ENCODE measurements at regions not wholly inside any gene's neighbourhood (a gene's known extent, or its start where the extent isn't known, plus 50 kb on each side); places are given as distances from the start of the nearest gene placed in this dataset.

DNA sequence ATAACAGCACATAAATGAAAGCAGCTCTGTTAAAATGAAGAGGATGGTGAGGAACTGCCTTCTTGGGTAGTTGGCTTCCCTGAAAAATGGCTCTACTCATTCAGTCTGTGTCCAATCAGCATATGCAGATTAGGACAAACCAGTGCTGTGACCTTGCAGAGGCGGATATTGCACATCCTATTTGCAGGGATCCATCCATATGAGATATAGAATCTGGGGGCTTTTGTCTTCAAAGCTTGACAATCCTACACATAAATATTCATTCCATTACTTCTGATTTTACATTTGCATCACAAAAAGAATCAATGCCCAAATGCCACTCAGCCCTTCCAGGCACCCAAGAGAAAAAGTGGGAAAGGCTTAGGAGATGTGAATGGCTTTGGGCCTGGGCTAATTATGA lies 383.7 kb downstream of the EMP1 start:
- Mint-ChIP-seq H3K27me3 (no peaks in the 10 kb centered on the region), H3K4me3 (no peak overlapping the region), H3K4me1 (no peaks in the 10 kb centered on the region), H3K27ac (no peak overlapping the region), H3K9me3 (no peaks in the 10 kb centered on the region), H3K36me3 (no peaks in the 10 kb centered on the region)
- DNase-seq = no peak
- CTCF ChIA-PET = no interaction called here

DNA sequence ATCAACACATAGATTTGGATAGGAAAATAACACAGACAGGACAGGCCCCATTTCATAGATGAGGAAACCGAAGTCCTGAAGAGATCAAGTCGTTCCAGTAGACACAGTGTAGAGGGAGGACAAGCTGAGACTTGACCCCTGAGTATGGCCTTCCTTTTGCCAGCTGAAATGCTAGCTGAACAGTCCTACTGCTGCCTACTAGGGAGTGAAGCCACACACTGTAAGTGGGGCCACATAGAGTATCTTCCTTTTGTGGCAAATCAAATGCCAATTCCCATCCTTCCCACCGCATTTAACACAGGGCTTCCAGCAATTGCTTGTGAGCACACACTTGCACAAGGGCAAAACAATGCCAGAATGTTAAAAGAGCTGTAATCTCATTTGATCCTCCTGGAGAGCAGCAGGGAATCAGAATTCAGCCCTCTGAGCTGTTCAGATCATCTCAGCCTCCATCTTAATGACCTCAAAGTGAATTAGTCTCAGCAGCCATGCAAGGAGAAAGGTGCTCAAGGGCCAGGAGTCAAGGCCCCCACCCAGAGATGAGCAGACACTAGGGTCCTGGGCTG lies 380.5 kb downstream of the EMP1 start:
- H3K9me3 Mint-ChIP-seq = no peaks in the 10 kb centered on the region
- H3K36me3 Mint-ChIP-seq = no peaks in the 10 kb centered on the region
- H3K4me3 Mint-ChIP-seq = no peak overlapping the region
- no peaks in the 10 kb centered on the region for H3K4me1 Mint-ChIP-seq
- H3K27ac Mint-ChIP-seq = no peak overlapping the region
- CTCF ChIA-PET = no interaction called here
- H3K27me3 Mint-ChIP-seq = no peaks in the 10 kb centered on the region
- DNase-seq = no peak

DNA sequence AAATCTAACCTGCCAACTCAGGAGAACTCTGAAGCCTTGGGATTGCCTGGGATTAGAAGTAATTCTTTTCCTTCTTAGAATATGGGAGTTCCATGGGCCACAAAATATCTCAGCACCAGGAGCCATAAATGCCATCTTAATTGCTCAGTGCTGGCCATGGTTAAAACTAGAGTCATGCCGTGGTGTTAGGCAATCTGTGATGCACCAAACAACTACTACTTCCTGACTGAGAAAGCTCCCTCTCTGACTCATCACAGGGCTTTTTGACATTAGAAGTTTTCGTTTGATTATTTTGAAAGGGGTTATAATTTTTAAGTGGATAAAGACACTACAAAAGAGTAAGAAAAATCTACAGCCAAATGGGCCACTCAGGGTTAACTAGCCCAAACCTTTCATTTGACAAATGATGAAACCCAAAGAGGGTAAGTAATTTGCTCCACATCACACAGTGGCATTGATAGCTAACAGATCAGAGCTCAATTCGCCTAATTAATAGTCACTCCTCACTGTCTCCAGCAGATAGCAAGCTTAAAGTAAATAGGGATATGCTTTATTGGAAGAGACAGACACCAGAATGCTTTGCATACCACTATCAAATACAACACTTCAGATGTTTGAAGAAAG lies 377.3 kb downstream of the EMP1 start:
- Mint-ChIP-seq H3K27me3 (peaks cover 3% of the 10 kb centered on the region), H3K4me1 (no peaks in the 10 kb centered on the region), H3K4me3 (no peak overlapping the region), H3K9me3 (no peaks in the 10 kb centered on the region), H3K36me3 (no peaks in the 10 kb centered on the region), H3K27ac (no peak overlapping the region)
- no peak for DNase-seq
- CTCF ChIA-PET = no interaction called here

DNA sequence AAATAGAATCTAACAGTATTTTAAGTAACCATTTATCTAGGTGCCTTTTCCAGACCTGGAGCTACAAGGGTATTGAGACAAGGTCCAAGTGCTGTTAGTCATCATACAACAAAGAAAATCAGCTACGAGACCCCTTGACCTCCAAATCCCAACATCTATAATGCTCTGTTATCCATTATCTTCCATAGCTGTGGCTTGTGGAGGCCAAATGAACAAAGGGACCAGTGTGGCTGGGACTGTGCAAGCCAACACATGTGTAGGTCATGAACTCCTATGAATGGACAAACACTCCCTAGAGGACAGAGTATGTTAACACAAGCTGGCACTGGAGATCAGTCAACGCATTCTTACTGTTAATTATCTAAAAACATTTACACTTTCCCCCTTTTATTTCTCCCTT lies 374.5 kb downstream of the EMP1 start:
- Mint-ChIP-seq H3K9me3 (no peaks in the 10 kb centered on the region), H3K4me3 (no peak overlapping the region), H3K4me1 (no peaks in the 10 kb centered on the region)

DNA sequence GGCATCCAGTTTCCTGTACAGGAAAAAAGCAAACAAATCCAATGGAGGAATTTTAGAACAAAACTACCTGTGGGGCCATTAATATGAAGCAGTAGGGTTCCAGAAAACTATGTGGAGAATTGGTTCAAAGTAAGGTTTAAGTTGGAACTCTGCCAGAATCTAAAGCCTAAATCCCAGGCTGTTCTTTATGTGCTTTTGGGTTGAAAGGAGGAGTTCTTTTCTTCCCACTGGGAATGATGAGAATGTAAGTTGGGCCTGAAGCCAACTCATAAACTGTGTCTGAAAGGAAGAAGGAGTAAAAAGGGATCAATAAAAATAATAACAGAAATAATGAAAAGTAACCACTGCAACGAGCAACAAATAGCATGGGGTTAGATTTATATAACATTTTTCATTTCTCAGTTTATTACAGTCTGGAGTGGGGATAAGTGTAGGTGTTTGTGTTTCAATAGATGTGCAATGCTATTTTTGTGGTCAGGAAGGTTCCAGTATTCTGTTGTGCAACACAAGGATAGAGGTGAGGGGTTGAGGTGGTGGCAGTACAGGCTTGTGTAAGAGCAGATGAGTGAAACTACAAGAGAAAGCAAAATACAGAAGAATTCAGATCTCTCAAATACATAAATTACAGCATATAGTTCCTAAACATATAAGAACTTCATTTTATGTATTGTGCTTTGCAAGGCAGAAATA lies 373.6 kb downstream of the EMP1 start:
- H3K27ac Mint-ChIP-seq = no peak overlapping the region

More for the DNA sequence above, 374.5 kb downstream of the EMP1 start:
- CTCF ChIA-PET = no interaction called here
- H3K27me3 Mint-ChIP-seq = peaks cover 6% of the 10 kb centered on the region
- no peak for DNase-seq
- no peaks in the 10 kb centered on the region for H3K36me3 Mint-ChIP-seq
- no peak overlapping the region for H3K27ac Mint-ChIP-seq

DNA sequence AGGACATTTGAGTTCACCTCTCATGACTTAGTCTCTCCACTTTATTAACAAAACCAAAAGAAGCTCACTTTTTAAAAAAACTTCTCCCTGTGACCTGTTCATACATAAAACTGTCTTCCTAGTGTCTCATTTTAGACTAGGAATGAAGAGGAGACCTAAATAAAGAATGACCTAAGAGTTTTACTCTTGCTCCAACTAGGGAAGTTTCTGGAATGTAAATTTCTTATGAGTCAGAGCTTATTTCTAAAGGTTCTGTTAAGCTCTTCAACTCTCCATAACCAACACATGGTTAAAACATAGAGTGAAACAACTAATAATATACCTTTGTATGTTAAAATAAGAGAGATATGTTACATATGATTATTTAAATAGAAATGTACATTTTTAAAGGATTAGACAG lies 369.8 kb downstream of the EMP1 start:
- peaks cover 6% of the 10 kb centered on the region for H3K27me3 Mint-ChIP-seq
- no peak overlapping the region for H3K4me3 Mint-ChIP-seq
- CTCF ChIA-PET = no interaction called here
- no peak overlapping the region for H3K27ac Mint-ChIP-seq
- H3K36me3 Mint-ChIP-seq = no peaks in the 10 kb centered on the region
- DNase-seq = no peak
- no peaks in the 10 kb centered on the region for H3K4me1 Mint-ChIP-seq
- peaks cover 14% of the 10 kb centered on the region for H3K9me3 Mint-ChIP-seq

More for the DNA sequence above, 373.6 kb downstream of the EMP1 start:
- CTCF ChIA-PET = no interaction called here
- Mint-ChIP-seq H3K9me3 (no peaks in the 10 kb centered on the region), H3K4me3 (no peak overlapping the region), H3K4me1 (no peaks in the 10 kb centered on the region), H3K27me3 (peaks cover 6% of the 10 kb centered on the region), H3K36me3 (no peaks in the 10 kb centered on the region)
- DNase-seq = no peak

DNA sequence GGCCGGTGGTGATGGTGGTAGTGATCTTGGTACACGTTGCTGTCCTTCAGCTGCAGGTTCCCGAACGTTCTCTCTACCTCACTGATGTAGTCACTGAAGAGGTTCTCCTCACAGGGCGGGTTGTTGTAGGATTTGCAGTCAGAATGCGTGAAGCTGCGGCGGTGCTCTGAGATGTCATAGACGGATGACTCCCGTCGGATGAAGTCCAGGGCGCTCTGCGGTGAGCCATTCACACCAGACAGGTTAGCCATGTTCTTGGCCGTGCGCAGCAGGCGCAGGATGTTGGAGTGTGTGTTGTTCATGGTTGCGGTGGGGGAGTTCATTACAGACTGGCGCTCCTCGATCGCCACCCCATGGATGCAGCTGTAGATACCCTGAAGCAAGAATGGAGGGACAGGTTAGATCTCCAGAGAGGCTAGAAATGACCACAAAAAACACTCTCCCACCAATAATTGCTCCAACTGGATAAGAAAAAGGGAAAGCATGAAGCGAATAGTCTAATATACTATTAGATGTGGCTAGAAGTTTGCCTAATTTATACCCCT lies 367.8 kb downstream of the EMP1 start:
- Mint-ChIP-seq H3K27me3 (peaks cover 3% of the 10 kb centered on the region), H3K27ac (peak overlapping the region; percentile 62), H3K4me3 (no peak overlapping the region), H3K9me3 (peaks cover 14% of the 10 kb centered on the region), H3K36me3 (no peaks in the 10 kb centered on the region), H3K4me1 (no peaks in the 10 kb centered on the region)
- no peak for DNase-seq
- CTCF ChIA-PET = interaction anchor here (0.5 kb wide), 1 partner anchor 352 kb away, joined by 4 read pairs; no protein-coding TSS in a partner anchor

DNA sequence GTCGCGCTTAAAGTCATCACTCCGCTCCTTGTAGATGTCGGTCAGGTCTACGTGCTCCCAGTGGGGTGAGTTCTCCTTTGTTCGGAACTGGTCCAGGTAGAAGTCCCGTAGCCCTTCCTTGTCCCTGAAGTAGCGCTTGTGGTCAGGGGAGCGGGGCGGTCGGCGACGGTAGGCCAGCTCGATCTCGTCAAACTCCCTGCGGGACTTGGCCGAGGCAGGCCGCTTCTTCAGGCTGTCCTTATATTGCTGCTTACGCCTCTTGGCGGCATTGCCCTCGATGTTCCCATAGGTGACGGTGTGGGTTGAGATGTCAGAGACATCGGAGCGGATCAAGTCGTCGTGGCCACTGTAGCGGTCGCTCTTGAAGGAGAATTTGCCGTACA lies 367.2 kb downstream of the EMP1 start:
- Mint-ChIP-seq H3K9me3 (peaks cover 14% of the 10 kb centered on the region), H3K4me1 (no peaks in the 10 kb centered on the region), H3K27me3 (peaks cover 3% of the 10 kb centered on the region), H3K27ac (no peak overlapping the region), H3K4me3 (no peak overlapping the region), H3K36me3 (no peaks in the 10 kb centered on the region)
- no peak for DNase-seq
- CTCF ChIA-PET = no interaction called here

DNA sequence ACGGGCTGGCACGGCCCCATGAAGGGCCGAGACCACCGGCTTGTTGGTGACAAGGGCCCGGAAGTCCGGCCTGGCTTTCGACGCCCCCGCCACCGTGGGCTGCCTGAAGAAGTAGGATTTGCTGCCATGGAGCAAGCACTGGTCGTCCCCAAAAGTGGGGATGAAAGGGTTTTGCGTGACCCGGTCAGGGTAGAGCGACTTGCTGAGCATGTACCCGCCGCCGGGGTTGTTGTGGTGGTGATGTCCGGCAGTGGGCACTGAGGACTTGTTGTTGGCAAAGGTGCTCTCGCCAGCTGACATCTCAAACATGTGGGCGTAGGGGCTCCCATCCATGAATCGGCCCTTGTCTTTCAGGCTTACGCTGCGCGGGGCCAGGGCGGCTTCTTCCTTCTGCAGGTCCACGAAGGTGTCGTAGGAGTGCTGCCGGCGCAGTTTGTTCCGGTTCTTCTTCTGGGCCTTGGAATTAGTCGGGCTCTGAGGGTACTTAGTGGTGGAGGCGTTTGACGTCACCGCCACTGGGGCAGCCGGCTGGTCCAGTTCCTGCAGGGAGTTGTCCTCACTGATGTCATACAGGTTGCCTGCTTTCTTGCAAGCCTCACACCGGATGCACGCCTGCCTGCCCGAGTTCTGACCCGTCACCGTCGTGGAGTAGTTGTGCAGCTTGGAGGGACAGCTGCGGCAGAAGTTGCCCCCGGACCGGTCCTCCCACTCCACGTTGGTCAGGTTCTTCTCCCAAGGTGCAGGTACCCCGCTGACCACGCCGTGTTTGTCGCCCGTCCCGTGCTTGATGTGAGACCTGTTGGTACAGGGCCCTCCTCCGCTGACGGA lies 366.6 kb downstream of the EMP1 start:
- H3K27ac Mint-ChIP-seq = no peak overlapping the region
- no peak for DNase-seq
- H3K27me3 Mint-ChIP-seq = peaks cover 3% of the 10 kb centered on the region
- H3K9me3 Mint-ChIP-seq = peaks cover 14% of the 10 kb centered on the region
- CTCF ChIA-PET = no interaction called here
- no peaks in the 10 kb centered on the region for H3K4me1 Mint-ChIP-seq
- no peaks in the 10 kb centered on the region for H3K36me3 Mint-ChIP-seq
- H3K4me3 Mint-ChIP-seq = no peak overlapping the region

DNA sequence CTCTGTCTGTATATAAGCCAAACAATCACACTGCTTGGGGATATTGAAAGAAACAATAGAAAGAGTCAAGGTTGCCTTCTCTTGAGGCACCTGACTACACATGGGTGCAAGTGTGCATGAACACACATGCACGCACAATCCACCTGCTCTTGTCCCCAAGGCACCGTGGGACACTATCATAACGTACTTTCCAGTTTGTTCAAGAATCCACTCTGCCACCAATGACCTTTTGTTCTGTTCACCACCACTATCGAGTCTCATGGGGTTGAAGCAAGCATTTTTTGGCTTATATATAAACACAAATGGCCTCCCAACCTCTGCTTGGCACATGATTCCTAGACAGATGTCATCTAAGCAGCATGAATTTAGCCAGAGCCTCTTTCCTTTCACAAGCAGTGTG lies 365.4 kb downstream of the EMP1 start:
- CTCF ChIA-PET = no interaction called here
- DNase-seq = no peak
- Mint-ChIP-seq H3K27ac (no peak overlapping the region), H3K4me1 (no peaks in the 10 kb centered on the region), H3K4me3 (no peak overlapping the region), H3K27me3 (peaks cover under 1% of the 10 kb centered on the region), H3K9me3 (peaks cover 14% of the 10 kb centered on the region), H3K36me3 (no peaks in the 10 kb centered on the region)

DNA sequence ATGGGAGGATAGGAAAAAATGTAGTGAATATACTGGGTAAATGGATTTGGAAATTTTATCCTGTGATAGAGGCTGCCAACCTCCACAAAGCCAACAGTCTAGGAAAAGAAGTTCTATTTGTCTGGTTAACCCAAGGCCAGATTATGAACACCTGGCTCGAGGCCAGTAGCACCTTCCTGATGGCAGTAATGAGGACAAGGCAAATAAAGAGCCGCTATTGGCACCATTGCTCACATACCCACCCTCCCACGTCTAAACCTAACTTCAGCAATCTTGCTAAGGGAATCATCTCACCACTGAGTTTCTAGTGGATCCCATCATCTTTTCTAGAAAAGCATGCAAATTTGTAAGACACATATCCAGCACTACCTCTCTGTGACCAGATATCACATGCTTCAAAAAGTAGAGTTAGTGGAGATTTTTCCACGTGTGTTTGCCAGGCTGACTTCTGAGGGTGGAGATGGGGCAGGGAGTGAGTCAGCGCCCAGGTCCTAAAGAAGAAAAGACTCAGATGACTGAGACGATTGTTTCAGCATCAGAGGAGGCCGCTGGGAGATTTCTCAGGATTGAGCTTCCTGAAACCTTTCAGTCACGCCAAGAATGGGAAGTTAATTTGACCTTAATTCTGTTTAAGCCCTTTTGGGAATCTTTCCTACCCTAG lies 362.9 kb downstream of the EMP1 start:
- Mint-ChIP-seq H3K4me1 (no peaks in the 10 kb centered on the region), H3K4me3 (no peak overlapping the region), H3K9me3 (peaks cover 13% of the 10 kb centered on the region), H3K27ac (no peak overlapping the region), H3K36me3 (no peaks in the 10 kb centered on the region), H3K27me3 (no peaks in the 10 kb centered on the region)
- DNase-seq = no peak
- CTCF ChIA-PET = no interaction called here

DNA sequence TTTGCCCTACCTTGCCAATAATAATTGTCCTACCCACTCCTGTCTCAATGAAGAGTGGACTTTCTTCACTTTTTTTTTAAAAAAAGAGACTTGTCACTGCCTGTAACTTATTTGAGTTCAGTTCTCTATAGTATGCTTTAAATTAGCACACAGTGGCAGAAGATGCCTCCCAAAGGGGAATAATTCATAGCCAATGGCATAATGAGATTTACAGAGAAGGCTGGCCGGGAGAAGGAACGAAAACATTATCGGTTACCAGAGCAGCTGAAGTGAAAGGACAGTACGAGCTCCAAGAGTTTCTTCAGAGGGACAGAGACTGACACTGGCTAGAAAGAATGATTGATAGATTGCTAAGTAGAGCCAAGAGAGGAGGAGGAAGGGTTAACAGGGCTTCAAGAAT lies 356.3 kb downstream of the EMP1 start:
- Mint-ChIP-seq H3K27ac (no peak overlapping the region), H3K4me3 (no peak overlapping the region), H3K9me3 (no peaks in the 10 kb centered on the region), H3K4me1 (no peaks in the 10 kb centered on the region), H3K36me3 (no peaks in the 10 kb centered on the region), H3K27me3 (no peaks in the 10 kb centered on the region)
- CTCF ChIA-PET = interaction anchor here (1.5 kb wide), 1 partner anchor 109 kb away, joined by 3 read pairs; no protein-coding TSS in a partner anchor
- DNase-seq = no peak

DNA sequence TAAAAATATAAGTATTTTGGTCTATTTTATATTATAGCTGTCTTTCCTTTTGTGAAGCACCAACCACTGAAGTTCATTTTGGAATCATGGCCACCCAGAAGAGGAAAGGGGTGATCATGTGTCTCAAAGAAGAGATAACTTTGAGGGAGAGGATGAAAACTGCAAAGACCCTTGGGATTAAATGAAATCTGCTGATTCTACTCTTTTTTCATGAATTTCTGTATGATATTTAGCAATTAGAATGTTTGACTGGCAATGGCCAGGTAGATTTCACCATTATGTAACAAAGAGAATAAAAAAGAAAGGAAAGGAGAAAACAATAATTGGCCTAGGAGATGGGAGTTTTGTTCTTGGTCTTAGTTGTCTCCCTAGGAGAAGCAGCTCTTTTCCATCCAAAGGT lies 350.8 kb downstream of the EMP1 start:
- CTCF ChIA-PET = no interaction called here
- Mint-ChIP-seq H3K4me1 (no peaks in the 10 kb centered on the region), H3K9me3 (no peaks in the 10 kb centered on the region), H3K4me3 (no peak overlapping the region), H3K36me3 (no peaks in the 10 kb centered on the region), H3K27me3 (no peaks in the 10 kb centered on the region), H3K27ac (no peak overlapping the region)
- no peak for DNase-seq

DNA sequence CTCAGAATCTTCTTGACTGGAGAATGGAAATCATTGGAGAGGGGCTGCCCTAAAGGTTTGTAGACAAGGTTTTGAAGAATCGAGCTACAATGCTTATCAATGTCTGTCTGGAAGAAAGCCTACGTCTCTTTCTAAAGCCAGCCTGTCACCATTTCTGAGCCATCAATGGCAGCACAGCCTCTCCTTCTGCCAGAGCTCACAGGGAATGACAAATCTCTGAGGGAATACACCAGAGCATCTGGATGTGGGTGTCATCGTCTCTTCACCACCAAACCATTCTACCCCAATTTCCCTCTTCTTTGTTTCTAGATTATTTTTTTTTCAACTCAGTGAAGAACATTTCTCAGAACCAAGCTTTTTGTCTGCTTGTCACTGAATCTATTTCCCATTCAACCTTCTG lies 349.7 kb downstream of the EMP1 start:
- Mint-ChIP-seq H3K4me1 (no peaks in the 10 kb centered on the region), H3K9me3 (no peaks in the 10 kb centered on the region), H3K36me3 (no peaks in the 10 kb centered on the region), H3K4me3 (no peak overlapping the region), H3K27me3 (no peaks in the 10 kb centered on the region), H3K27ac (no peak overlapping the region)
- CTCF ChIA-PET = no interaction called here
- DNase-seq = no peak

Measured in activated naive CD4-positive, alpha-beta T cell treated with anti-CD3 and anti-CD28 coated beads, Interleukin-2, amount 10 ng/mL, durations not matched to agents 7 days and 5 days (primary cell).